ENCODE measurements at regions not wholly inside any gene's neighbourhood (a gene's known extent, or its start where the extent isn't known, plus 50 kb on each side); places are given as distances from the start of the nearest gene placed in this dataset.

DNA sequence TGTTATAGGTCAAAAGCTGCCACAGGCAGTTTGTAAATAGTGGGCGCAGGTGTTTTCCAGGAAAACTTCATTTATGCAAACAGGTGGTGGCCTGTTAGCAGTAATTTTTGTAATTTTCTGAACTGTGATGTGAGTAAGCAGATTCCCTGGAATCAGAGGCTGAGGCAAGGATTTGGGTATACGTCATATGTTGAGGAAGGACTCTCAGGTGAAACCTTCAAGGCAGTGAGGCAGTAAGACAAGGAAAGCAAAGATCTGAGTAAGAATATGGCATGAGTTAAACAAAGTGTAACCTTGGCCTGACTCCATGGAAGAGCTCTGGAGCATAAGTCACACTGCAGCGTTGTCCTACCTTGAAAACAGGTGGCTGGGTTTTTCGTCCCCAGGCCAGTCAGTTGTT is 291.1 kb upstream of the BTBD3 start:
- Histone ChIP-seq H3K27me3 (replicated peaks in 1 of 2; ENCODE audit: control insufficient read depth in 2 of 2, insufficient read depth in 2 of 2, low read length in 1 of 2) (no peaks in the 10 kb centered on the region), H3K4me1 (ENCODE audit: control insufficient read depth, insufficient read depth, low read length) (no peaks in the 10 kb centered on the region), H3K9ac (ENCODE audit: control insufficient read depth, insufficient read depth, low read length) (no peak overlapping the region), H3K4me2 (ENCODE audit: control insufficient read depth, insufficient read depth) (no peak overlapping the region), H3K4me3 (no peak overlapping the region), H4K20me1 (ENCODE audit: control insufficient read depth, insufficient read depth) (no peaks in the 10 kb centered on the region), H2AFZ (ENCODE audit: control insufficient read depth, low read depth, low read length) (no peak overlapping the region), H3K79me2 (ENCODE audit: control insufficient read depth, insufficient read depth, low read length) (no peaks in the 10 kb centered on the region), H3K27ac (ENCODE audit: control insufficient read depth, insufficient read depth) (no peak overlapping the region), H3K36me3 (ENCODE audit: control insufficient read depth in 2 of 2, insufficient read depth in 2 of 2, low read length in 1 of 2) (no peaks in the 10 kb centered on the region), H3K9me3 (replicated peaks; ENCODE audit: control insufficient read depth, insufficient read depth, low read length) (no peaks in the 10 kb centered on the region)
- no peak for TF ChIP-seq ZNF217 (IDR thresholded peaks at IDR 0.05)
- TF ChIP-seq RBBP5 (conservative IDR thresholded peaks at IDR 0.05): no peak
- TF ChIP-seq EZH2 (IDR thresholded peaks at IDR 0.05; ENCODE audit: borderline replicate concordance, control insufficient read depth, low read depth, low read length): no peak
- no peak for TF ChIP-seq CREM (IDR thresholded peaks at IDR 0.05; ENCODE audit: low read depth)
- no peak for TF ChIP-seq POLR2A (IDR thresholded peaks at IDR 0.05; ENCODE audit: low read depth, low read length)
- no TSS peak for BruUV-seq (replicated peaks)
- intact Hi-C loops (cut with micrococcal nuclease; ENCODE audit: unreplicated experiment): loop anchor here (5.0 kb wide), 1 partner anchor 49 kb away; no protein-coding TSS in a partner anchor
- WGBS (ENCODE audit: insufficient coverage, insufficient replicate concordance, low lambda C conversion rate, missing lambda C conversion rate): 0% methylated on average over 4 of the region's 4 CpGs
- no peak for DNase-seq (ENCODE audit: low read depth, low spot score)
- in situ Hi-C loops (cut with MboI): no loop called here
- ChIA-PET POLR2A (no interaction called here), SMC1A (ENCODE audit: uncharacterized antibody, unreplicated experiment) (no interaction called here), CTCF (no interaction called here), RAD21 (ENCODE audit: unreplicated experiment) (no interaction called here)
- FAIRE-seq: no peak
- no peak for ATAC-seq

DNA sequence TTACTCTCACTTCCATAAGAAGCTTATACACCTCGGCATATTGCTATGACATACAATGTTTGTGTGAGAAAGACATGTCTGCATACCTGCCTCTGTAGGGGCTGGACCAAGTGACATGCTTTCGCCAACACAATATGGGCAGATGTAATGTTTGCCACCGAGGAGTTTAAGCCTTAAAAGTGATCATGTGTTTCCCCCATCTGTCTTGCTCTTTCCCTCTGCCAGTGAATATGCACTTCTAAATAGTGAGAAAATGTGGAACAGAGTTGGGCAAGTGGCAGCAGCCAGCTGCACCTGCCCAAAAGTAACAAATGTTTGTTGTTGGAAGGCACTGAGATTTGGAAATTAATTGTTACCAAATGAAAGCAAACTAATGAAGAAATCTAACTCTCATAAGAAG is 274.8 kb upstream of the BTBD3 start:
- Histone ChIP-seq H3K4me1 (ENCODE audit: control insufficient read depth, insufficient read depth, low read length) (no peaks in the 10 kb centered on the region), H3K9me3 (replicated peaks; ENCODE audit: control insufficient read depth, insufficient read depth, low read length) (no peaks in the 10 kb centered on the region), H2AFZ (ENCODE audit: control insufficient read depth, low read depth, low read length) (no peak overlapping the region), H3K27me3 (replicated peaks in 1 of 2; ENCODE audit: control insufficient read depth in 2 of 2, insufficient read depth in 2 of 2, low read length in 1 of 2) (no peaks in the 10 kb centered on the region), H4K20me1 (ENCODE audit: control insufficient read depth, insufficient read depth) (no peaks in the 10 kb centered on the region), H3K27ac (ENCODE audit: control insufficient read depth, insufficient read depth) (no peak overlapping the region), H3K9ac (ENCODE audit: control insufficient read depth, insufficient read depth, low read length) (no peak overlapping the region), H3K79me2 (ENCODE audit: control insufficient read depth, insufficient read depth, low read length) (no peaks in the 10 kb centered on the region), H3K4me3 (no peak overlapping the region), H3K36me3 (ENCODE audit: control insufficient read depth in 2 of 2, insufficient read depth in 2 of 2, low read length in 1 of 2) (no peaks in the 10 kb centered on the region), H3K4me2 (ENCODE audit: control insufficient read depth, insufficient read depth) (no peak overlapping the region)
- 11% methylated on average over 3 of the region's 3 CpGs for WGBS (ENCODE audit: insufficient coverage, insufficient replicate concordance, low lambda C conversion rate, missing lambda C conversion rate)
- DNase-seq (ENCODE audit: low read depth, low spot score) (no peak), FAIRE-seq (no peak), ATAC-seq (no peak)
- CTCF ChIA-PET: no interaction called here
- BruUV-seq (replicated peaks): no TSS peak
- intact Hi-C loops (cut with micrococcal nuclease; ENCODE audit: unreplicated experiment): no loop called here
- TF ChIP-seq CBX3 (IDR thresholded peaks at IDR 0.05; ENCODE audit: borderline replicate concordance, low read depth) (no peak), ZBED1 (IDR thresholded peaks at IDR 0.05; ENCODE audit: borderline replicate concordance) (no peak), TBL1XR1 (IDR thresholded peaks at IDR 0.05; ENCODE audit: low read depth, low read length) (no peak), GABPA (IDR thresholded peaks at IDR 0.05; ENCODE audit: low read depth) (no peak), CHD4 (IDR thresholded peaks at IDR 0.05) (no peak), TARDBP (IDR thresholded peaks at IDR 0.05; ENCODE audit: borderline replicate concordance) (no peak), HCFC1 (IDR thresholded peaks at IDR 0.05; ENCODE audit: low read length) (no peak), ZSCAN29 (IDR thresholded peaks at IDR 0.05) (no peak), RCOR1 (conservative IDR thresholded peaks at IDR 0.05; ENCODE audit: low read depth, low read length) (no peak)
- TF ChIP-seq, protein P1, sequence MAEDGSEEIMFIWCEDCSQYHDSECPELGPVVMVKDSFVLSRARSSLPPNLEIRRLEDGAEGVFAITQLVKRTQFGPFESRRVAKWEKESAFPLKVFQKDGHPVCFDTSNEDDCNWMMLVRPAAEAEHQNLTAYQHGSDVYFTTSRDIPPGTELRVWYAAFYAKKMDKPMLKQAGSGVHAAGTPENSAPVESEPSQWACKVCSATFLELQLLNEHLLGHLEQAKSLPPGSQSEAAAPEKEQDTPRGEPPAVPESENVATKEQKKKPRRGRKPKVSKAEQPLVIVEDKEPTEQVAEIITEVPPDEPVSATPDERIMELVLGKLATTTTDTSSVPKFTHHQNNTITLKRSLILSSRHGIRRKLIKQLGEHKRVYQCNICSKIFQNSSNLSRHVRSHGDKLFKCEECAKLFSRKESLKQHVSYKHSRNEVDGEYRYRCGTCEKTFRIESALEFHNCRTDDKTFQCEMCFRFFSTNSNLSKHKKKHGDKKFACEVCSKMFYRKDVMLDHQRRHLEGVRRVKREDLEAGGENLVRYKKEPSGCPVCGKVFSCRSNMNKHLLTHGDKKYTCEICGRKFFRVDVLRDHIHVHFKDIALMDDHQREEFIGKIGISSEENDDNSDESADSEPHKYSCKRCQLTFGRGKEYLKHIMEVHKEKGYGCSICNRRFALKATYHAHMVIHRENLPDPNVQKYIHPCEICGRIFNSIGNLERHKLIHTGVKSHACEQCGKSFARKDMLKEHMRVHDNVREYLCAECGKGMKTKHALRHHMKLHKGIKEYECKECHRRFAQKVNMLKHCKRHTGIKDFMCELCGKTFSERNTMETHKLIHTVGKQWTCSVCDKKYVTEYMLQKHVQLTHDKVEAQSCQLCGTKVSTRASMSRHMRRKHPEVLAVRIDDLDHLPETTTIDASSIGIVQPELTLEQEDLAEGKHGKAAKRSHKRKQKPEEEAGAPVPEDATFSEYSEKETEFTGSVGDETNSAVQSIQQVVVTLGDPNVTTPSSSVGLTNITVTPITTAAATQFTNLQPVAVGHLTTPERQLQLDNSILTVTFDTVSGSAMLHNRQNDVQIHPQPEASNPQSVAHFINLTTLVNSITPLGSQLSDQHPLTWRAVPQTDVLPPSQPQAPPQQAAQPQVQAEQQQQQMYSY (CRISPR knock-in tag; IDR thresholded peaks at IDR 0.05): no peak
- SMC1A ChIA-PET (ENCODE audit: uncharacterized antibody, unreplicated experiment): no interaction called here
- POLR2A ChIA-PET: no interaction called here
- RAD21 ChIA-PET (ENCODE audit: unreplicated experiment): no interaction called here
- in situ Hi-C loops (cut with MboI): no loop called here

Measured in GM12878 (cell line).